ENCODE measurements at regions not wholly inside any gene's neighbourhood (a gene's known extent, or its start where the extent isn't known, plus 50 kb on each side); places are given as distances from the start of the nearest gene placed in this dataset.

- Histone ChIP-seq H3K9me3 (no peaks in the 10 kb centered on the region), H3K4me1 (no peaks in the 10 kb centered on the region), H3K4me3 (no peak overlapping the region), H3K27me3 (no peaks in the 10 kb centered on the region), H3K36me3 (no peaks in the 10 kb centered on the region), H3K27ac (replicated peaks in 1 of 4) (no peak overlapping the region)
- no peak for DNase-seq (ENCODE audit: extremely low spot score)
- 72% methylated on average over 1 of the region's 1 CpG for WGBS
- TF ChIP-seq POLR2A (IDR thresholded peaks at IDR 0.05; ENCODE audit: low read depth) (no peak), POLR2AphosphoS5 (IDR thresholded peaks at IDR 0.05) (no peak), EP300 (IDR thresholded peaks at IDR 0.05) (no peak)
- TF ChIP-seq, protein P1, sequence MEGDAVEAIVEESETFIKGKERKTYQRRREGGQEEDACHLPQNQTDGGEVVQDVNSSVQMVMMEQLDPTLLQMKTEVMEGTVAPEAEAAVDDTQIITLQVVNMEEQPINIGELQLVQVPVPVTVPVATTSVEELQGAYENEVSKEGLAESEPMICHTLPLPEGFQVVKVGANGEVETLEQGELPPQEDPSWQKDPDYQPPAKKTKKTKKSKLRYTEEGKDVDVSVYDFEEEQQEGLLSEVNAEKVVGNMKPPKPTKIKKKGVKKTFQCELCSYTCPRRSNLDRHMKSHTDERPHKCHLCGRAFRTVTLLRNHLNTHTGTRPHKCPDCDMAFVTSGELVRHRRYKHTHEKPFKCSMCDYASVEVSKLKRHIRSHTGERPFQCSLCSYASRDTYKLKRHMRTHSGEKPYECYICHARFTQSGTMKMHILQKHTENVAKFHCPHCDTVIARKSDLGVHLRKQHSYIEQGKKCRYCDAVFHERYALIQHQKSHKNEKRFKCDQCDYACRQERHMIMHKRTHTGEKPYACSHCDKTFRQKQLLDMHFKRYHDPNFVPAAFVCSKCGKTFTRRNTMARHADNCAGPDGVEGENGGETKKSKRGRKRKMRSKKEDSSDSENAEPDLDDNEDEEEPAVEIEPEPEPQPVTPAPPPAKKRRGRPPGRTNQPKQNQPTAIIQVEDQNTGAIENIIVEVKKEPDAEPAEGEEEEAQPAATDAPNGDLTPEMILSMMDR (IDR thresholded peaks at IDR 0.05) = no peak
- intact Hi-C loops (cut with DNase I) = no loop called here
These were observed 552.9 kb upstream of the ANO3 start for GRCh38 chr11:25779033-25779432.

DNA sequence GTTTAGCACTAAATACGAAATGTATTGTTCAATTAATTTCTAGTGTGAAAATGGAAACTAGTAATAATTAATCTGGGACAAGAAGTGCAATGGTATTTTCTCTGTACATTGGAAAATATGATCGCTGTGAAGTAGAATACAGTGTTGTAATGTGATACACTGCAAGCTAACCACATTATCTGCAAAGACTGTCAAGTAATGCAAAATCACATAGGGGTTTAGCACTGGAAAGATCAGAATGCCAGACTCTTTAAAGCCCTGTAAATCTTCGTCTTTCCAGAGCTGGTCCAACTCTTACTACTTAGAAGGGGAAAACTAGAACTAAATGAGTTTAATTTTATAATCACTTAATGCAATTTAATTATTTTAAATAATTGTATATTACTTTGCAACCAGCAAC, 544.5 kb upstream of the ANO3 start:
- H3K4me1 ChIP-seq = no peaks in the 10 kb centered on the region
- H3K4me3 ChIP-seq = no peak overlapping the region
- no peaks in the 10 kb centered on the region for H3K27me3 ChIP-seq
- intact Hi-C loops (cut with DNase I) = no loop called here
- WGBS = 46% methylated on average over 3 of the region's 3 CpGs
- H3K27ac ChIP-seq (replicated peaks in 1 of 4) = no peak overlapping the region
- no peaks in the 10 kb centered on the region for H3K9me3 ChIP-seq
- no peak for DNase-seq (ENCODE audit: extremely low spot score)
- no peaks in the 10 kb centered on the region for H3K36me3 ChIP-seq
- TF ChIP-seq, protein P1 (IDR thresholded peaks at IDR 0.05) = no peak
- no peak for TF ChIP-seq EP300 (IDR thresholded peaks at IDR 0.05)
- TF ChIP-seq POLR2A (IDR thresholded peaks at IDR 0.05; ENCODE audit: low read depth) = no peak
- TF ChIP-seq POLR2AphosphoS5 (IDR thresholded peaks at IDR 0.05) = no peak

DNA sequence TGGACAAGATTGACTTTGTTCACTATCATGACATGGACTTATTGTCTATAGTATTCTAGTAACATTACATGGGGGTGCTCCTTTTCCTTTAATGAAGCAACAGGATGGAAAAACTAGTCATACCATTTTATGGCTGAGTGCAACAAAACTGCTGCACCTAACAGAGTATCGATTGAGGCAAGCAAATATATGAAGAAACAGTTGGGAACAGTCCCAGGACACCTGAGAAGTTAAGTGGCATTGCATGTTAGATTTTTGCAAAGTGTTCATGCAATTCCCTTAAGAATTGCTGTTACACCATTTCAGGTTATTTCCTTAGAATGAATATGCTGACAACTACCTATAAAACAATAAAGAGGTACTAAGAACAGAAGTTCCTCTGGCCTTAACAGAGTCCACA, 541.5 kb upstream of the ANO3 start:
- Histone ChIP-seq H3K4me3 (no peak overlapping the region), H3K36me3 (no peaks in the 10 kb centered on the region), H3K4me1 (no peaks in the 10 kb centered on the region), H3K27me3 (no peaks in the 10 kb centered on the region), H3K9me3 (no peaks in the 10 kb centered on the region), H3K27ac (replicated peaks in 1 of 4) (no peak overlapping the region)
- no peak for TF ChIP-seq POLR2A (IDR thresholded peaks at IDR 0.05; ENCODE audit: low read depth)
- no peak for TF ChIP-seq POLR2AphosphoS5 (IDR thresholded peaks at IDR 0.05)
- no peak for TF ChIP-seq EP300 (IDR thresholded peaks at IDR 0.05)
- 87% methylated on average over 1 of the region's 1 CpG for WGBS
- DNase-seq (ENCODE audit: extremely low spot score) = no peak
- intact Hi-C loops (cut with DNase I) = no loop called here

DNA sequence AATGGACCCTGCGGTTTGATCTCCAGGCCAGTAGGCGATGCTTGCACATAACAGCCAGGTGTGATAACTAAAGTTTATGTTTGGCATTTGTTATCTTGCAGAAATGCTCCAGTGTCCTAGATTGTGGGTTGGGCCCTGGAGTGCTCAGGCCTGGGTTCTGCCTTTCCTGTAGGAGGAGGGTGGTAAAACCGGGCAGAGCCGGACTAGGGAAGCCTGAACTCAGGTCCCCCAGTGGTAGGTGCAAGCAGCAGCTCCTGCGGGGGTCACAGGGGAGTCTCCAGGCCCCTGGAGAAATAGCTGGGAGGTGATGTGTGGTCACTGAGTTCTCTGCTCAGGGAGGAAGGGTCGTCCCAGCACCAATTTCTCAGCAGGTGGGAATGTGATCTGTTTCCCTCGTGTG, 538.3 kb upstream of the ANO3 start:
- no peak for DNase-seq (ENCODE audit: extremely low spot score)
- no peaks in the 10 kb centered on the region for H3K27me3 ChIP-seq
- H3K4me3 ChIP-seq = no peak overlapping the region
- intact Hi-C loops (cut with DNase I) = no loop called here
- WGBS = 94% methylated on average over 5 of the region's 7 CpGs
- no peaks in the 10 kb centered on the region for H3K9me3 ChIP-seq
- no peaks in the 10 kb centered on the region for H3K4me1 ChIP-seq
- TF ChIP-seq EP300 (IDR thresholded peaks at IDR 0.05) (no peak), POLR2A (IDR thresholded peaks at IDR 0.05; ENCODE audit: low read depth) (no peak), POLR2AphosphoS5 (IDR thresholded peaks at IDR 0.05) (no peak)
- TF ChIP-seq, protein P1 (IDR thresholded peaks at IDR 0.05) = no peak
- no peaks in the 10 kb centered on the region for H3K36me3 ChIP-seq
- no peak overlapping the region for H3K27ac ChIP-seq (replicated peaks in 1 of 4)

DNA sequence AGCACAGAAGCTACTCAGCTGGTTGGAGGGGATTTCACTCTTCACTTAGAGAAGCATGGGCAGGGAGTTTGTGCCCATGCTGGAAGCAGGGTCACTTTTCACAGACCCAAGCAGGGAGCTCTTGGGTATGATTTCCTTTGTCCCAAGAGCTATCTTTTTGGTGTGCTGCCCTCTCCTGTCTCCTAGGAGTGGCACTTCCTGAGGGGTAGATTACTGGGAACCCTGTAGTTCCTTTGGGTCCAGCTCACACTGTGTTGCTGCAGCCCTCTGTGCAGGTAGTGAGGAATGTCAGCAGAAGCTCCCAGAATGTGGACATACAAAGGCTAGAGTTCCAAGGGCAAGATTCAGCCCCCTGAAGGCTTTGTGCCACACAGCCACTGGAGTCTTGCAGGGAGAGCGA, 537.1 kb upstream of the ANO3 start:
- no peaks in the 10 kb centered on the region for H3K9me3 ChIP-seq
- intact Hi-C loops (cut with DNase I) = no loop called here
- no peaks in the 10 kb centered on the region for H3K36me3 ChIP-seq
- no peak overlapping the region for H3K27ac ChIP-seq (replicated peaks in 1 of 4)
- H3K4me3 ChIP-seq = no peak overlapping the region
- WGBS = no CpG with 5 or more reads among the region's 1 CpG
- H3K4me1 ChIP-seq = no peaks in the 10 kb centered on the region
- DNase-seq (ENCODE audit: extremely low spot score) = no peak
- H3K27me3 ChIP-seq = no peaks in the 10 kb centered on the region
- TF ChIP-seq EP300 (IDR thresholded peaks at IDR 0.05) (no peak), POLR2A (IDR thresholded peaks at IDR 0.05; ENCODE audit: low read depth) (no peak), POLR2AphosphoS5 (IDR thresholded peaks at IDR 0.05) (no peak)
- TF ChIP-seq, protein P1 (IDR thresholded peaks at IDR 0.05) = no peak
